Mesothelial cell of epicardium (in vitro differentiated cells): ENCODE measurements at regions not wholly inside any gene's neighbourhood (a gene's known extent, or its start where the extent isn't known, plus 50 kb on each side); places are given as distances from the start of the nearest gene placed in this dataset.

Experiments used
- DNase-seq, 2 experiments: peaks; one replicate each; pipeline ENCODE4 v3.0.0; 2021; ENCODE audit warnings: low spot score in 2 of 2; ENCODE audit not compliant: unreplicated experiment in 2 of 2
- H3K27ac Mint-ChIP-seq: 2 replicates; pipeline ENCODE4 v1.8.0; 2021; ENCODE audit warnings: mixed read lengths
- H3K27me3 Mint-ChIP-seq: 2 replicates; pipeline ENCODE4 v1.8.0; 2021; ENCODE audit warnings: low read depth, mixed read lengths
- H3K36me3 Mint-ChIP-seq: 2 replicates; pipeline ENCODE4 v1.8.0; 2021; ENCODE audit warnings: mixed read lengths
- H3K4me1 Mint-ChIP-seq: 2 replicates; pipeline ENCODE4 v1.8.0; 2021; ENCODE audit warnings: mixed read lengths
- H3K4me3 Mint-ChIP-seq: 2 replicates; pipeline ENCODE4 v1.8.0; 2021; ENCODE audit warnings: mild to moderate bottlenecking, moderate library complexity, mixed read lengths
- H3K9me3 Mint-ChIP-seq: 2 replicates; pipeline ENCODE4 v1.8.0; 2021; ENCODE audit warnings: mixed read lengths
- CTCF ChIP-seq: fragments of 200-600 bp; sonication (generic); IDR thresholded peaks from one replicate; pipeline ENCODE4 v1.5.0; 2021; ENCODE audit warnings: antibody characterized with exemption; ENCODE audit not compliant: unreplicated experiment

GRCh38 chr11:98703779-98704556 lies 316.8 kb upstream of the CNTN5 start:
- Mint-ChIP-seq H3K4me3 (no peak overlapping the region), H3K27me3 (no peaks in the 10 kb centered on the region), H3K27ac (peak overlapping the region; percentile 62), H3K9me3 (peaks cover 16% of the 10 kb centered on the region), H3K36me3 (no peaks in the 10 kb centered on the region), H3K4me1 (peaks cover 9% of the 10 kb centered on the region)
- no peak for DNase-seq
- TF ChIP-seq CTCF: no peak

DNA sequence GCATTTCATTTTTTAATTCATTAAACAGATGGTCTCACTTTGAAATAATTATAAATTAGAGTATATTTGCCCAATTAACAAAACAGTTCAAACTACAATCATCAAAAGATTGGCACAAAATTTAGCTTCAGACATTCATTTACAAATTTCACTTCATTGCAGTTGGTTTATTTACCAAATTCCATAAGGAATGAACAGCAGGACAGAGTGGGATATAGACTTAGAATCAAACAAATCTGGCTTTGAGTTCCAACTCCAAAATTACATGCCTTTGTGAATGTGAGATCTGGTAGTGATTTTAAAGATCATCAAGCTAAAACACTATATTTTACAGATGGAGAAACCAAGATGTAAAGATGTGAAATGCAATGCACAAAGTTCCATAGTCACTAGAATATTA lies 310.7 kb upstream of the CNTN5 start:
- Mint-ChIP-seq H3K4me1 (no peaks in the 10 kb centered on the region), H3K27ac (no peak overlapping the region)

DNA sequence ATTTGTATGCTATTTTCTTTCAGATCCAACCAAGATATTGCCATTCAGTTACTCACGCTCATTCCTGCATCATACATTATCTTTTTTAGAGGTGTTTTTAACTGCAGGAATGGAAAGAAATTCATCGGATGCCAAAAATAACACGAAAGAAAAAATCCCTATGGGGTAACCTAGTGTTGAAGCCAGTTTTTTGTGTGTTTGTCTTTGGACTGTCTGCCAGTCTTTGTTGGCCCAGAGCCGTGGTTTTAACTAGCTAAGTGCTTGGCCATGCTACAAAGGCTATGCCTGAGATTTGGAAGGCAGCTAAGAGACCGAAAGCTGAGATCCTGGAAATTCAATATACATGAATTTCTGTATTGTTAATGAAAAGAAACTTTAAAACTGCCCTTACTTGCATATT lies 309.8 kb upstream of the CNTN5 start:
- no peak overlapping the region for H3K27ac Mint-ChIP-seq
- H3K4me1 Mint-ChIP-seq: no peaks in the 10 kb centered on the region
- DNase-seq: no peak
- TF ChIP-seq CTCF: no peak
- peaks cover 29% of the 10 kb centered on the region for H3K9me3 Mint-ChIP-seq
- no peaks in the 10 kb centered on the region for H3K27me3 Mint-ChIP-seq
- peaks cover 11% of the 10 kb centered on the region for H3K36me3 Mint-ChIP-seq
- no peak overlapping the region for H3K4me3 Mint-ChIP-seq

More for the DNA sequence above, 310.7 kb upstream of the CNTN5 start:
- peaks cover 19% of the 10 kb centered on the region for H3K9me3 Mint-ChIP-seq
- no peaks in the 10 kb centered on the region for H3K27me3 Mint-ChIP-seq
- H3K36me3 Mint-ChIP-seq: peaks cover 11% of the 10 kb centered on the region
- TF ChIP-seq CTCF: no peak
- no peak overlapping the region for H3K4me3 Mint-ChIP-seq
- DNase-seq: no peak

DNA sequence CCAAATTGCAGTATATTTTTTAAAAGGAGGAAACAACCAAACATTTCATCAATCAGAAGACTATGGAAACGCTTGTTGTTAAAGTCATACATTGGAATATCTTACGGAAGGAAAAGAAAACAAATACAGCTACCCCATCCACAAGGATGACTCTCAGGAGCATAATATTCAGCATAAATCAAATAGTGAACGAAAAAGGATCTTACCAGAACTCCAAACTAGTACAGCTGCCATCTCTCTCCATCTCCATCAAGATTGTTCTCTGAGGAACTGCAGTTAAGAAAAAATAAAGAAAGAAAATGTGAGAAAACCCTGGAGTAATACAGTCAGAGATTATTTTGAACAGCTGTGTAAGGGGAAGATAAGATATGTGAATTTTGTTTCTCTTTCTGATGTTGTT lies 299.8 kb upstream of the CNTN5 start:
- TF ChIP-seq CTCF: no peak
- peaks cover 5% of the 10 kb centered on the region for H3K36me3 Mint-ChIP-seq
- H3K27ac Mint-ChIP-seq: no peak overlapping the region
- peaks cover 13% of the 10 kb centered on the region for H3K9me3 Mint-ChIP-seq
- peaks cover 5% of the 10 kb centered on the region for H3K4me1 Mint-ChIP-seq
- no peaks in the 10 kb centered on the region for H3K27me3 Mint-ChIP-seq
- no peak overlapping the region for H3K4me3 Mint-ChIP-seq
- DNase-seq: no peak

DNA sequence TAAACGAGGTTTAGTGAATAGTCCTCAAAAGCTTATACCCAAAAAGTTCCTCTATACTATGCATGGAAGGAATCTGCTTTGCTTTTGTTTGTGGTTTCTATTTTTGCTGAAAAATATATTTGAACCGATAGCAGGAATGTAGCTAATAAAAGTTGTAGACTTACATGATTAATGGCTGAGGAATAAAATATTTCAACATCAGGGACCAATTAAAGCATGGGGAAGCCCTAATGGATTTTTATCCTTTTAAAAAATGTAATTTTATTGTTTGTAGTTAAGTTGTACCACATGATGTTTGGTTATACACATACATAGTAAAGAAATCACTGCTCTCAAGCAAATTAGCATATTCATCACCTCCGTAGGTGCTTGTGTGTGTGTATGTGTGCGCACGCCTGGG lies 295.3 kb upstream of the CNTN5 start:
- H3K27me3 Mint-ChIP-seq: no peaks in the 10 kb centered on the region
- no peaks in the 10 kb centered on the region for H3K36me3 Mint-ChIP-seq
- H3K4me1 Mint-ChIP-seq: peaks cover 5% of the 10 kb centered on the region

More for the DNA sequence above, 295.3 kb upstream of the CNTN5 start:
- Mint-ChIP-seq H3K9me3 (peaks cover 20% of the 10 kb centered on the region), H3K27ac (no peak overlapping the region), H3K4me3 (no peak overlapping the region)
- no peak for TF ChIP-seq CTCF
- DNase-seq: no peak
